ENCODE measurements at regions not wholly inside any gene's neighbourhood (a gene's known extent, or its start where the extent isn't known, plus 50 kb on each side); places are given as distances from the start of the nearest gene placed in this dataset.

DNA sequence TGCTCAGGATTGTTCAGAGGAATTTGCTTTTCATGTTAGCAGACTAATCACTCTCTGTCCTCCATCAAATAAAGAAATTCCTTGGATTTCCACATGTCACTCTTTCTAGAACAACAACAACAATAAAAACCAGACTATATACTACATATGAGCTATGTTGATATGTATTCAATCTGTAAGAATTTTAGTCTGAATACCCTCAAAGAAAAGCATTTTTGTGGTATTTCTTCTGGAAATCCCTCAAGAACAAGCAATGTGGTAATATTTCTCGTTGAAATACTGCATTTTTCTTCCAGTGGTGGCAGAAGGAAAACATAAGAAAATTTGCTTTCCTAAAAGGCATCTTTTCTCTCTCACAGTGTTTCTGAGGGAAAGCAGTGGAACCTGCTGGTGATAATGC, 312.6 kb upstream of the RSPO3 start:
- H3K36me3 Mint-ChIP-seq (ENCODE audit: unreplicated experiment), result no peaks in the 10 kb centered on the region
- DNase-seq (ENCODE audit: extremely low spot score, unreplicated experiment), result no peak
- H3K27me3 Mint-ChIP-seq (ENCODE audit: unreplicated experiment), result peaks cover 30% of the 10 kb centered on the region
- H3K9me3 Mint-ChIP-seq (ENCODE audit: unreplicated experiment), result no peaks in the 10 kb centered on the region
- no peak overlapping the region for H3K4me3 Mint-ChIP-seq (ENCODE audit: unreplicated experiment)
- TF ChIP-seq, protein P1, sequence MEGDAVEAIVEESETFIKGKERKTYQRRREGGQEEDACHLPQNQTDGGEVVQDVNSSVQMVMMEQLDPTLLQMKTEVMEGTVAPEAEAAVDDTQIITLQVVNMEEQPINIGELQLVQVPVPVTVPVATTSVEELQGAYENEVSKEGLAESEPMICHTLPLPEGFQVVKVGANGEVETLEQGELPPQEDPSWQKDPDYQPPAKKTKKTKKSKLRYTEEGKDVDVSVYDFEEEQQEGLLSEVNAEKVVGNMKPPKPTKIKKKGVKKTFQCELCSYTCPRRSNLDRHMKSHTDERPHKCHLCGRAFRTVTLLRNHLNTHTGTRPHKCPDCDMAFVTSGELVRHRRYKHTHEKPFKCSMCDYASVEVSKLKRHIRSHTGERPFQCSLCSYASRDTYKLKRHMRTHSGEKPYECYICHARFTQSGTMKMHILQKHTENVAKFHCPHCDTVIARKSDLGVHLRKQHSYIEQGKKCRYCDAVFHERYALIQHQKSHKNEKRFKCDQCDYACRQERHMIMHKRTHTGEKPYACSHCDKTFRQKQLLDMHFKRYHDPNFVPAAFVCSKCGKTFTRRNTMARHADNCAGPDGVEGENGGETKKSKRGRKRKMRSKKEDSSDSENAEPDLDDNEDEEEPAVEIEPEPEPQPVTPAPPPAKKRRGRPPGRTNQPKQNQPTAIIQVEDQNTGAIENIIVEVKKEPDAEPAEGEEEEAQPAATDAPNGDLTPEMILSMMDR (IDR thresholded peaks at IDR 0.05), result no peak
- peaks cover 22% of the 10 kb centered on the region for H3K4me1 Mint-ChIP-seq (ENCODE audit: unreplicated experiment)
- H3K27ac Mint-ChIP-seq (ENCODE audit: unreplicated experiment), result no peak overlapping the region

DNA sequence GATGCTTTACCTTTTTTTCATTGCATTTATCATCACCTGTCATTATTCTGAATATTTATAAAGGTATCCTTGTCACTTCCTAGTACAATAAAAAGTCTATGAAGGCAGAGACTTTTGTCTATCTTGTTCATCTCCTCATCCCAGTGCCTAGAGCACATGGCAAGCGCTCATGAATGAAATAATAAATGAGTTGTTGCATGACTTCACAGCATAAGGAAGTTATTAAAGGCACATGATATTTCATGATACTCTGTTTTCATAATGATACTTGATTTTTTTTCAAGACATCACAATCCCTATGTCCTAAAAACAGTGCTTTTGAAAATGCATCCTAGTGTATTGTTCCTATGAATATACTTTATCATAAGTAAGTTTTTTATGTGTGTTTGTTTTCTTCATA, 310.6 kb upstream of the RSPO3 start:
- TF ChIP-seq, protein P1 (IDR thresholded peaks at IDR 0.05), result no peak
- peaks cover 32% of the 10 kb centered on the region for H3K4me1 Mint-ChIP-seq (ENCODE audit: unreplicated experiment)
- peaks cover 23% of the 10 kb centered on the region for H3K27me3 Mint-ChIP-seq (ENCODE audit: unreplicated experiment)
- no peaks in the 10 kb centered on the region for H3K36me3 Mint-ChIP-seq (ENCODE audit: unreplicated experiment)
- H3K9me3 Mint-ChIP-seq (ENCODE audit: unreplicated experiment), result no peaks in the 10 kb centered on the region
- no peak for DNase-seq (ENCODE audit: extremely low spot score, unreplicated experiment)
- no peak overlapping the region for H3K4me3 Mint-ChIP-seq (ENCODE audit: unreplicated experiment)
- no peak overlapping the region for H3K27ac Mint-ChIP-seq (ENCODE audit: unreplicated experiment)

DNA sequence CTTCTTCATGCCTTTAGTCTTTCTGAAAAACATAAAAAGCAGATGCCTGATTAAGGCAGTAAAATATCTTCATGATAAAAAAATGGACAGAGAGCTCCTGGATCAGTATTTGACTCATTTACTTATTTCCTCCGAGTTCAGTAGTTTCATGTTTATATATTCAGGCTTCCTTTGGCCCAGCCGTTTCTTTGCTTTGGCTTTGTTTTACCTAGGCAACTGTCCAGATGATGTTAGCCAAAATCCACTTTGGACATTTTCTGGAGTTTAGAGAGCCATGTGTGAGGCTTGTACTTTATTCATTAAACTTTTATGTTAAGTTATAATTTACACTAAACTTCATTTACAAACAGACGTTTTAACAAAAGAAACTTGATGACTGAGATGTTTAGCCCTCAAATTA, 307.1 kb upstream of the RSPO3 start:
- DNase-seq (ENCODE audit: extremely low spot score, unreplicated experiment), result no peak
- no peak overlapping the region for H3K4me3 Mint-ChIP-seq (ENCODE audit: unreplicated experiment)
- no peaks in the 10 kb centered on the region for H3K9me3 Mint-ChIP-seq (ENCODE audit: unreplicated experiment)

DNA sequence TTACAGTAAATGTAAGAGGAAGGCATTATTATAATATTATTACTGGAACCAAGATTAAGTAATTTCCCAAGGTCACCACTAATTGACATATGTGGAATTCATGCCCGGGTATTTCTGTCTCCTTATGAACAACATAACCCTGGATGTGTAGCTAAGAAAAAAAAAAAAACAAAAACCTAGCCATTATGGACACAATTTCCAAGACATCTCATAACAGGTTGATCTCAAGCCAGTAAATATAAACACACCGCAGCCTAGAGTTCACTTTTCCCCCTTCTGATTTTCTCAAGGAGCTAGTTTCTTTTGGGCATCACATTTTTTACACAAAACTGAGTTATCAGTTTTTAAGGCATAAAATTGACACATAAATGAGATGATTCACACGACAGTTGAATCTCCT, 306.5 kb upstream of the RSPO3 start:
- TF ChIP-seq, protein P1 (IDR thresholded peaks at IDR 0.05), result no peak
- H3K36me3 Mint-ChIP-seq (ENCODE audit: unreplicated experiment), result no peaks in the 10 kb centered on the region
- H3K4me1 Mint-ChIP-seq (ENCODE audit: unreplicated experiment), result peaks cover 17% of the 10 kb centered on the region
- DNase-seq (ENCODE audit: extremely low spot score, unreplicated experiment), result no peak
- H3K27me3 Mint-ChIP-seq (ENCODE audit: unreplicated experiment), result peaks cover 14% of the 10 kb centered on the region
- no peaks in the 10 kb centered on the region for H3K9me3 Mint-ChIP-seq (ENCODE audit: unreplicated experiment)
- H3K27ac Mint-ChIP-seq (ENCODE audit: unreplicated experiment), result peak overlapping the region; percentile 32
- H3K4me3 Mint-ChIP-seq (ENCODE audit: unreplicated experiment), result no peak overlapping the region

More for the DNA sequence above, 307.1 kb upstream of the RSPO3 start:
- Mint-ChIP-seq H3K27ac (ENCODE audit: unreplicated experiment) (no peak overlapping the region), H3K4me1 (ENCODE audit: unreplicated experiment) (peaks cover 22% of the 10 kb centered on the region), H3K36me3 (ENCODE audit: unreplicated experiment) (no peaks in the 10 kb centered on the region), H3K27me3 (ENCODE audit: unreplicated experiment) (peaks cover 19% of the 10 kb centered on the region)
- TF ChIP-seq, protein P1 (IDR thresholded peaks at IDR 0.05), result no peak

DNA sequence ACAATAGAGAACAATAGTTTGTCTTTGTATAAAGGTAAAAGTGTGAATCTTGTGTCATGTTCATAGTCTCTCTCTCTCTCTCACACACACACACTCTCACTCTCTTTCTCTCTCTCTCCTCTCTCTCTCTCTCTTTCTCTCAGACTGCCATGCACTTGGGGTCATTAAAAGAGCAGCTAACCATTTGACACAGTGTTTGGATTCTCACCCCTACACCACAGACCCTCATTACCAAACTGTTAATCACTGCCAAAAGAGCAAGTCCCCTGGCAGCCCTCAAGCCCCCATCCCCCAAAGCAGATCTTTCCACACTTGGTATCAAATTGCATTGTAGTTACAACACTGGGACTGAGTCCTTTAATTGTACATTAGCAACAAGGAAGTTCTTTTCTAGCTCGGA, 305.8 kb upstream of the RSPO3 start:
- Mint-ChIP-seq H3K27ac (ENCODE audit: unreplicated experiment) (no peak overlapping the region), H3K4me1 (ENCODE audit: unreplicated experiment) (peaks cover 14% of the 10 kb centered on the region), H3K4me3 (ENCODE audit: unreplicated experiment) (no peak overlapping the region), H3K9me3 (ENCODE audit: unreplicated experiment) (no peaks in the 10 kb centered on the region), H3K27me3 (ENCODE audit: unreplicated experiment) (peaks cover 11% of the 10 kb centered on the region), H3K36me3 (ENCODE audit: unreplicated experiment) (no peaks in the 10 kb centered on the region)
- TF ChIP-seq, protein P1 (IDR thresholded peaks at IDR 0.05), result no peak
- no peak for DNase-seq (ENCODE audit: extremely low spot score, unreplicated experiment)

Data from osteocyte (in vitro differentiated cells).